HG03108 (cell line): ENCODE measurements at regions not wholly inside any gene's neighbourhood (a gene's known extent, or its start where the extent isn't known, plus 50 kb on each side); places are given as distances from the start of the nearest gene placed in this dataset.

ENCODE experiments used
- ATAC-seq: cut with Tn5 transposase; IDR thresholded peaks from one replicate; pipeline ENCODE4 v1.9.1; 2021; ENCODE audit warnings: moderate library complexity; ENCODE audit not compliant: unreplicated experiment

DNA sequence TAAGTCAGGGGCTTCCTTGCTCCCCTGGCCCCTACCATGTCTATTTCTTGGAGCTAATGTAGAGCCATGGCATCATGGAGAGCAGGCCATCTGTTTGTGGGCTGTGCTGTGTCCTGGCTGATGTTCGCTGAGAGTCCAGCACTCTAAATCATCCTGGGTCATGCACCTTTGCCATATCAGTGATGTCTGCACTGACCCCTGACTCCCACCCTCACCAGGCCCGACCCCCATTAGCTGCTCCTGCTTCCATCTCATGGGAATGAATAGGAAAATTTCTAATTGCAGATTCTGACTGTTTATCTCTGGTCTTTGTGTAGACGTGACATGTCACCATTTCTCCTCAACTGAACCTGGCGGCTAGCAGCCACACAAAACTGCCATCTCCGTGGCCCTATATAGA is 236.9 kb downstream of the NSG2 start:
- ATAC-seq = no peak

DNA sequence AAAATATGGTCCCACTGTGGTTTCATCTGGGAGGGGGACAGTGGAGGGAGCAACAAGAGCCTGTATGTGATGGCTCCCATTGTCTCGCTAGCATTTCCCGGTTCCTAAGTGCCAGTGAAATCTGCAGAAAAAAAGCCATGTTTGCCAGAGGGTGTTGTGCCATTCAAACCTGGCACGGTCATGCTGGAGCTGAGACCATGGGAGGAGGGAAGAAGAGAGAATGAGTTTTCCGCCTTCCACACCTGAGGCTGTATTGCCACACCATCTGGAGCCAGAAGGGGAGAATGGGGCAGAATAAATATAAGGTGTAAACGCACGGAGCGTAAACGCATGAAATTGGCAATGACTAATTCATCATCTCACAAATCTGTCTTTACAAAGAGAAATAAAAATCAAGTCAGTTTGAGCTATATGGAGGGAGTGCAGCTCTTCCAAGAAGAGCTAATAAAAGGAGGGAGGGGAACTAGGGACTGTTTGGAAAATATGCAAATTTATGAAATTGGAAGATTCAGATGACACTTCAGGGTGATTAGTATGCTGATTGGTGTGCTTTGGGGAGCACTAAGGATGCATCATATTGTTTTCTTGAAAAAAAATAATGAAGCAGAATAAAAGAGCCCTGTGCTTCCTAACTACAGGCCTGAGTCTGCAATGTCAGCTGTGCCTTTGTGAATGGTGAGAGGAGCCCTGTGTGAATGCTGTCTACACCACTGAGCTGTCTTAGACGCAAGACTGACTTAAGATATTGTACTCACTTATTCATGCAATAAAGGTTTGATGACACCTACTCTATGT is 237.9 kb downstream of the NSG2 start:
- ATAC-seq = no peak

DNA sequence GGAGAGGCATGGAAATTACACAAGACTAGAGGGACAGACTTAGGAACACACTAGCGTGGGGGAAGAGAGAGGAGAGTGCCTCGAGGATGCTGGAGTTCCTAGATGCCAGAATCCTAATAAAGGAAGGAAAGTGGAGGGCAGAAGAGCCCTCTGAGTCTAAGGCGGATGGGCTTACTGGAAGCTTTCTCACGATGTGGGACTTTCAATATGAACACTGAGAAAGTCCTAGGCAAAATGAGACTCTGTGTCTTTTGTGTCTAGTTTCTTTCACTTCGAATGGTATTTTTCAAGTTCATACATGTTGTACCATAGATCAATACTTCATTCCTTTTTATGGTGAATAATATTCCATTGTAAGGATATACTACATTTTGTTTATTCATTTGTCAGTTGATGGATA is 239.4 kb downstream of the NSG2 start:
- no peak for ATAC-seq

DNA sequence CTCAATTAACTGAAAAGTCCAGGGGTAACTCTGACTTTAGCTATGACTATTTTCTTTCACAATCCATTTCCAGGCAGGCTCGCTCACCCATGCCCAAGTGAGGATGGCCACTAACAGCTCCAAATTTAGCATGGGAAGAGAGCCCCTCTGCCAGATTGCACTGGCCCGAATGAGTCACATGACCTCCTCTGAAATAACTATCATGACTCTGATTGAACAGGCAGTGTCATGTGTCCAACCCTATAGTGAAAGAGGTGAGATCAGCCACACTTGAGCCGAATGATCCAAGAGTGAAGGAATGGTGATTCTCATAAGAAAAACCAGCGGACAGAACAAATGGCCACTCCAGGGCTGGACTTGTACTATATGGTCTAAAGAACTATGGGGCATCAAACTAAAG is 242.3 kb downstream of the NSG2 start:
- ATAC-seq = no peak

DNA sequence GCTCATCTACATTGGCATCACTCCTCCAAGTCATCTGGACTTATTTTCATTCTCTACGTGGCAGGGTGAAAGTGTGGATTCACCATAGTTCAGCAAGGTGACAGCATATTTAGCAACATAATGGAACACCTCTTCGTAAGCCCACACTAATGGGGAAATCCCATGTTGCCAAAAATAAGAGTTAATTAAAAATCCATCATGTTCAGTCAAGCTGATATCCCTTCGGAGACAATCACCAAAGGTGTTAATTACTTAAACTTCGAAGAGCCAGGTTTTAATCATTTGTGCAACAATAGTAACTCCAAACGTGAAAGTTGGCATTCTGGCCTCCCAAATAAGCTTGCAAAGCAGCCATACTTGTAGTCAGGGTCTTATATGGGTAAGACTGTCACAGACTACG is 242.9 kb downstream of the NSG2 start:
- no peak for ATAC-seq

DNA sequence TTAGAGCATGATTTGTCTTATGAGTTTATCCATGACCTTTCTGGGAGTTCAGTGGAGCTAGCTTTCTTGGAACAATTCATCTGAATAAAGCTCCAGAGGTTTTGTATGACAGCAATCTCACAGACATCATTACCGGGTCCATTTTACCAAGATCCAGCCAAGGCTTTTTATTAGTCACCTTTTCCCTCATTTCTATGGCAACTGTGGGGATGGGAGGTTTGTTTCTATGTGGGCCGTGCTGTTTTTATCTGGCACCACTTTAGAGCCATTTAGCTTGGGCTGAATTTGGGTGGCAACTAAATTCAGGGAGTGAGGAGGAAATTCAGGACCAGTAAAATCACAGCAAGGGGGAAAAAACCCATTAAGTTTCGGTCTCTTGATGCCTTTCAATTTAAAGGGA is 245.7 kb downstream of the NSG2 start:
- ATAC-seq = no peak

DNA sequence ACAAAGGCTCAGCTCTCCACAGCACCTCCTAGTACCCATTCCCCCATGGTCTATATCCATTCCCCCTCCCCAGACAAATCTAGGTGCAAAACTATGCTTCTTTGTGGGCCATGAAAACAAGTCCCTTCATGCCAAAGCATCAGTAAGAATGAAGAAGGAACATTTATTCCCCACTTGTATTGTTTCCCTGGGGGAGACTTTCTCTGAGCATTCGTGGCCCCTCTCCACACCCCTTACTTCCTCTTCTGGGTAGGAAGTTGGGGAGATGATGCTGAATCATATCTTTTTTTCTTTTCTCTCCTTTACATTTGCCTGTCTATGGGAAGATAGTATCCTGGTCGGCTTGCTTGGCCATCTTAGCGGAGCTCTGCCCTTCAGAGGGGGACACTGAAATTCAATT is 246.8 kb downstream of the NSG2 start:
- ATAC-seq = no peak

DNA sequence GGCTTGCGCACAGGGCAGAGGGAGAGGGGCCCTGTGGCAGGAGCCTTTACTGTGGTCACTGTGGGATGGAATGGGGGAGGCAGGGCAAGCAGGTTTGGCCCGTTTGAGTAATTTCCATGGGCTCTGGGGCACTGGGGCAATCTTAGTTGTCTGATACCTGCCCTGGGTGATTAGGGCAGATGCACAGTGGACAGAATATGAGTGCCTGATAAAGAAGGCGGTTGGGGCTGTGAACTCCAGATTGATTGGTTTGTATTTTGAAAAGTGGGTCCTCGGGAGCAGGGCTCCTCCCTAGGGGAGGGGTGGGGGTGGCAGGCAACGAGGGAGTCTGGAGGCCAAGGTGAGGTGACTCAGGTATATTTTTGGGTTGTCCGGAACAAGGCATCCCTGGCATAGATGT is 247.5 kb downstream of the NSG2 start:
- no peak for ATAC-seq

DNA sequence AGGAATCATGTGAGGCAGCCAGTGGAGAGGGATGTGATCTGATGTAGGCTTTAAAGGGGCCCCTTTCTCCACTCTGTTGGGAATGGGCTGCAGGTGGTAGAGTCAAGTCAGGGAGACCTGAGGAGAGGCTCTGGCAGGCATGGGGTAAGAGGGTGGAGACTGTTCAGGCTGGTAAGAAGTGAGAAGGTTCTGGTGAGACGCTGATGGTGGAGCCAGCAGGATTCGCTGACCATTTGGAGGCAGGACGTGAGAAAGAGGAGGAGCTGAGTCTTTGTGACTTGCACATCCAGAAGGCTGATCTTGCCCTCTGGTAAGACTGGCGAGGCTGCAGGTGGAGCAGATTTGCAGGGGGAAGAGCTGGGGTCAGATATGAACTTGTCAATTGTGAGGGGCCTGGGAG is 248.0 kb downstream of the NSG2 start:
- ATAC-seq = no peak

DNA sequence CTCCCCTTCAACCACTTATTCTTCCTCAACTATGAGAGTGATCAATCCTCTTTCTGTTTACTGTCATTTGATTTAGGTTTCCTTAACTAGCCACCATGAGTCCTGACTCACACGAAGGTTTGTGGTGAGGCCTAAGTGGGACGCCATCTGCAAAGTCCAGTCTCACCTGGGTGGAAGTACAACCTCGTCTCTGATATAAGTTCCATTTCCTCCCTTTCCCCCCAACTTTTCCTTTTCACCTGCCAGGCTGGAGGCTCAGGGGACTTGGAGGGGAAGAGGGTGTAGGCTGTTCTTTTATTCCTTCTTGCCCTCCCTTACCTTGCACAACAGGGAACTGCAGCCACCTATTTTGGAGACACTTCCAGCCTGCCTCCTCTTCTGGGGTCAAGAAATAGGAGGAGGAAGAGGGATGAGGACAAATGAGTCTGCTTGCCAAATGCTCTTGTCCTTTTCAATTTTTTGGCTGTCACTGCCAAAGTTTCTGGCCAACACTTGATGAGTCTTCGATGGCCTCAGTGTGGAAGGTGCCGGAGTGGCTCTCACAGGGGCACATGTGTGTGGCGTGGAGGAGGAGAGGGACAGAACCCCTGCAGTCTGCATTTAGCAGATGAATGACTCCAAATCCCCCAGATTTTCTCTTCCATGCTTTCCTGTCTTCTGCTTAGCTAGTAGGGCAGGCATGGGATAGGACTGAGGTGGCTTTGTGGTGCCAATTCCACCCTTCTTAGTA is 249.6 kb downstream of the NSG2 start:
- ATAC-seq = no peak

DNA sequence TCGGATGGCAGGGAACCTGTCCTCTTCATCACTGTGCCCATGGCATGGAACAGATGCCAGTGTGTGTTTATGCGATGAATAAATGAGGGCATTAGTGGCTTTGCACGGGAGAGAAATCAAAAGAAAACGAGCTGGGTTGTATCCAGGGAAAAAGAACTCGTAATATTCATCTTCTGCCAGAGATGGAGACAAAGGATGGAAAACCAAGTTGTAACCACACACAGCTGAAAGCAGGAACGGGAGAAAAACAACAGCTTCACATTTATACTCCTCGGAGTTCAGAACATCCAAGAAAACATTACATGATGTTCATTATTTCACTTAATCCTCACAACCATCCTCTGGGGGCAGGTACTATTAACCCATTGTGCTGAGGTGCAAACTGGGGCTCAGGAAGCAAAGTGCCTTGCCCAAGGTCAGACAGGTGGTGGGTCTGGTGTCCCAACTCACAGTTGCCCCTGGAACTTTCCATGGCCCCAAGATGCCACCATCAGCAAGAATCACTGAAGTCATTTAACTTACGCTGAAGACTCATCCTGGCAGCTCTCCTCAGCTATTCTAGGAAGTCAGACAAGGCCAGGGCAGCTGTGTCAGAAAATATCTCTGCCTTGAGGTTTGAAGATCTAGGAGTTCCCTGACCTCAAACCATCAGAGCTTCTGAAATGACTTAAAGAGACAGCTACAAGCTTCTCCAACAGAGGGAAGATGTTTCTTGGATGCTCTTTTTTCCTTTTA is 250.4 kb downstream of the NSG2 start:
- ATAC-seq = no peak

DNA sequence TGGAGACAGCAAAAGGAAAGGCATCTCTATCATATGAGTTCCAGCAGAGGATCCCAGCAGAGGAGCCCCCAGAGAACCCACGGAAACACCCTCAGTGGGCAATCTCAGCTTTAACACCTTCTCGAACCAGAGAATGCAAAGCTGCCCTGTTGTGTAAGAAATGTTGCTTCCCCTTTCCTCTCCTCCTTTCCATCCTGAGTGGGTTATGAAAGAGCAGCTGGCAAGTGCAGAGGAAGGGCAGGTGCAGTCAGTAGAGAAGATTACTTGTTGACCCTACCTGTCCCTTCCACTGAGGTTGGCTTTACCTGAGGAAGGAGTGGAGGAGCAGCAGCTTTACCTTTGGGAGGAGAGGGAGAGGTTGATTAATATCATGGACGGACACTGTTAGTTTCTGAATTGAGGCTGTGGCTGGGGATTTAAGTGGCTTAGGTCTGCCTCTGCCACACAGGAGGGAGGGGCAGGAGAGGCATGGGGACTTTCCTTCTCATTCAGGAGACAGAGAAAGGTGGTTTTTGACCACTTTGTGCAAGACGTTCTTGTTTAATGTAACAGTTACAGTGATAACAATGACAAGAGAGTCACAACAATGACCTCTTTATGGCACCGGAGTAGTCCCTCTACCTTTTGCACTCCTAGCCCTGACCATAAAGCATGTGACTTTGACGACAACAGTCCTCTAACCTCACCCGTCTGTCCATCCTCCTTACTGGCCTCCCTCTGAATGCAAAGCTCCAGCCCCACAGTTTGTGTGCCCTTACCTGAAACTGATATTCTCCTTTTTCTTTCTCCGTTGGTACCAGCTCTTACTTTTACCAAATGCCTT is 254.8 kb downstream of the NSG2 start:
- ATAC-seq = no peak

DNA sequence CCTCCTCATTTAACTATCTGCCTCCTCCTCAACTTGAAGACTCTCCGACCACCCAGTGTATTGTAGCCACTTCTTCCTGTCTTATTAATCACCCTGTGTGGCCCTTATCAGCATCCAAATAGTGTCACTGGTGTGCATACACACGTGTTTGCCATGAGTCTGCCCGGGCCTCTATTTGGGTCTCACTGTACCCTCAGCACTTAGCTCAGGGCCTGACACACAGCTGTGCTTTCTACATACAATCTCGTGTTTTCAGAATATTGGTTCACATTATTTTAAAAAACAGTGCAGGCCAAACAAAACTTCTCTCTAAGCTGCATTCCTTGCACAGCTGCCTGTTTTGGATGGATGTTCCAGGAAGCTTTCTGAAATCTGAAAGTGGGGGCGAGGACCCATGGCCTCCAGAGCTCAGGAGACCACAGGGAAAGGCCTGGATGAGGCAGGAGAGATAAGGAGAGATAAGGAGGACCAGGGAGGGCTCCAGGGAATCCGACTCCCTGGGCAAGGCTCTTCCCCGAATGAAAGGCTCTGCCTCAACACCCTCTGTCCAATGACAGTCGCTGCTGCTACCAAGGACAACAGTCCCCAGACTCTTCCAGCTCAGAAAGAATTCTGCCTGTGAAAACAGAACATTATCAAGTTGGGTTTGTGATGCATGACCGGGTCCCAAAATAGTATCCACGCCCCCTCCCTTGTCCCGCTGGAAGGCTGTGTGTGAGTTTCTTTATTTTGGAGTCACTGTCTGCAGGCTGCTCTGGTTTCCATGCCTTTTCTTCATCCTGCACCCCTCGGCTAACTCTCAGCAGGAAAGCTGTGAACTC is 255.6 kb downstream of the NSG2 start:
- no peak for ATAC-seq

DNA sequence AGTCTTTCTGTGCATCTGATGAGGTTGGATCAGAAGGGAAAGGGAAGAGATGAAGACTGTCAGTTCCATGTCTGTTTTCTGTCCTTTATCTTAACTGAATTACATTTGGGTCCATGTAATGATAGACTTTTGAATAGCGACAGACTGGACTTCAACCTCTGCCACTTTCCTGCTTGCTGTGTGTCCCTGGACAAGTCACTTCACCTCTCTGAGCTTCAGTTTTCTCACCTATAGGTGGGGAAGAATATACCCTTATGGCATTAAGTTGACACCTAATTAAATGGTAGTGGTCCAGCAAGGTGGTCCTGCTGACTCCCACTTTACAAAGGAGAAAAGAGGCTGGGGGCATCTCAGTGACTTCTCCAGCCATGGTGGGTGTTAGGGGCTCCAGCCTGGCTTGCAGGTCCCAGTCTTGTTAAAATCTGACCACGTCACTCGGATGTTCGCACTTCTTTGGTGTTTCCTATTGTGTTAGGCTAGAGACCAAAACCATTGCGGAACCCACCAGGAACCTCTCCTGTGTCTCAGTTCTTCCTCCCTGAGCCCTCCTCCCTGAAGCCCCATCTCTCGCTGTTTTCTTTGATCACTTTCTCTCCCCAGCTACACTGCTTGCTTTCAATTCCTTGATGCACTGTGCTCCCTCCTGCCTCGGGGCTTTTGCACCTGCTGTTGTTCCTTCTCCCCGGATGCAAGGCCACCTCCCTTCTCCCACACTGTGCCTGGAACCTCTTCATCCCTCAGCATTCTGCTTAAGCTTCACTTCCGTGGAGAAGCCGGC is 256.5 kb downstream of the NSG2 start:
- ATAC-seq = no peak

DNA sequence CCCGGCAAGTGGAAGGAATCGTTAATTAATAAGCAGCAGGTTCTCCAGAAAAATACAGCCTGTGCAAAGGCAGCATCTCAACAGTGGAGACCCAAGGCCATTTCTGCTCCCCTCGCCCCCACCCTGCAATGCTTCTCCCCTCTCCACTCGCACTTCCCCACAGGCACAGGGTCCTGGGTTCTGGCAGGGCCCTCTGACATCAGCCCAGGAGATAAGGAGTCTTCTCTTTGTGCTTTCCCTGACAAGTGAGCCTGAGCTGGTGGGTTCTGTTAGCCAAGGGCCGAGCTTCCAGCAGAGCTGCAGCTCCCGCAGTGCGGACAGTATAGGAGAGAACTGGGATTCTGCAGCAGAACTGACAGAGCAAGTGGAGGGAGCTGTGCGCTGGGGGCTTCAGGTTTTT is 257.5 kb downstream of the NSG2 start:
- ATAC-seq = no peak

DNA sequence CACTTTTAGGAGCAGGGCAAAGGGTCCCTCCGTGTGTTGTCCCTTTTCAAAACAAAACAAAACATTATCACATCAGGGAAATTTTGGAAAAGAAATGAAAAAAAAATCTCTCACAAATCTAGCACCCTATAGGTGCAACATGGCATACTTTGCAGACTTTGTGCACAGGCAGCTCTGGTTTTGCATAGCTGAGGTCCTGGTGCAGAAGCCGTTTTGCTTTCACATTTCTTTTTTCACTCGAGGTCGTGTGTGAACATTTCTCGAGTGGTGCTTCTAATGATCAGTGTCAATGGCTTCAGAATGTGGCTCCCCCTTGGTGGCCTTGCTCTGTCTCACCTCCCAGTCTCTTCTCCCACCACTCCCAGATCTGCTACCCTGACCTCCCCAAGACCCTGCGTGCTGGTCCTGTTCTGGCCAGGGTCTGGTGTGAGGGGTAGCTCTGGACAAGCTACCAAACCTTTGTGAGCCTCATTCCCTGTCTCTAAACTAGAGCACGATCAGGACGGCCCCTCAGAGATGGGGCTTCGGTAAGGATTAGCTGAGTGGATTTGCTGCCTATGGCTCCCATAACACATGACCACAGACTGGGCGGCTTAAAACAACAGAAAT is 258.0 kb downstream of the NSG2 start:
- no peak for ATAC-seq

DNA sequence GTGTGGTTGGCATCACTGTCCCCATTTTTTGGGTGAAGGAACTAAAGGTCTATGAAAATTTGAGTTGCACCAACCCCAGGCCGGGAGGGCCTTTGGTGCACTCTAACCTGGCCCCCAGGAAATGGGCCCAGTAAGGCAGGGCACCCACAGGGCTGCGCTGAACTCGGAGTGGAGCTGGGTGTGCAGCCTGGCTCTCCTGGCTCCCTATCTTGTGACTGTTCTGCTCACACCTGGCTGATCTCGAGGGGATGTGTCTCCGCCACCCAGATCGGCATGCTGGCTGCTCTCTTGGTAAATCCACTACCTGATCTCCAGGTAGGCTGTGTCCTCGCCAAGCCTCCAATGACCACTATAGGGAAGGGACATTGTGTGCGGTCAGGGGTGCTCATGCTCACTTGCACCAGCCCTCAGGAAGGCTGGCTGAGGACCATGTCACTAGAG is 259.8 kb downstream of the NSG2 start:
- ATAC-seq = no peak

DNA sequence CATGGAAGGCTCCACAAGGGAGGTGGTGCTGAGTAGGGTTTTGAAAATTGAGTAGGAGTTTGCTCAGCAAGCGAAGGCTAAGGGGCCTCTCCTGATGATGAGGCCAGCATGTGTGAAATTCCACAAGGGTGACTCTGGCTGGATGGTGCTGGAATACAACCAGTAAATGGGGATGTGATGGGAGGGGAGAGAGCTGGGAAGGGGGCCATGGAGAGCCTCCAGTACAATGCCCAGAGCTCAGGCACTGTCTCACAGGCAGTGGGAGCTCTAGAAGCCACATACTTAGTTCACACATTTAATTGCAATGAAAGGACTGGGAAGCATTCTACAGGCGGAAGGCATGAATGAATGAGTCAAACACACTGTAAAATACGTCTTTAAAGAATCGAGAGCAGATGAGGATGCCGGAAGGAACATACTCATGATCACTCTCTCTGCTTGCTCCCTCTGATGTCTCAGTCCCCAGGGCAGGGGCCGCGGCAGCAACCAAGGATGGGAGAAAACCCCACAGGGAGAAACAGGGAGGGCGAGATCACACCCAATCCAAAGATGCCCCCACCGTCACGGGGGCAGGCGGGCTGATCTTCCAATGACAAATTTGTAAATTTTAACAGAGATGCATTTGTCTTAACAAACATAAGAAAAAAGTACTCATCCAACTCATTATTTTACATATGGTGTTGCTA is 261.0 kb downstream of the NSG2 start:
- ATAC-seq = no peak
